Transverse colon (tissue), 3 donors: ENCODE measurements at regions not wholly inside any gene's neighbourhood (a gene's known extent, or its start where the extent isn't known, plus 50 kb on each side); places are given as distances from the start of the nearest gene placed in this dataset.

Experiments
- EP300 ChIP-seq: sonication (generic); formaldehyde crosslinking; IDR thresholded peaks from one replicate; pipeline ENCODE4 v1.6.1; 2017; ENCODE audit warnings: antibody characterized with exemption, low read depth
- POLR2A ChIP-seq: fragments of 450-650 bp; IDR thresholded peaks from one replicate; pipeline ENCODE4 v1.6.1; 2016; ENCODE audit warnings: antibody characterized with exemption, mild to moderate bottlenecking, moderate library complexity
- TF ChIP-seq, protein P1 (sequence below), 5 experiments: fragments of 200-600 bp in 3 of 5; fragments of 450-650 bp in 2 of 5; sonication (generic) in 3 of 5; IDR thresholded peaks; 1 replicate in 2 of 5; 2 replicates in 3 of 5; pipeline ENCODE4 v1.5.1; 2016 to 2017; ENCODE audit warnings: antibody characterized with exemption in 5 of 5, inconsistent platforms in 3 of 5, mild to moderate bottlenecking in 2 of 5, moderate library complexity in 1 of 5

DNA sequence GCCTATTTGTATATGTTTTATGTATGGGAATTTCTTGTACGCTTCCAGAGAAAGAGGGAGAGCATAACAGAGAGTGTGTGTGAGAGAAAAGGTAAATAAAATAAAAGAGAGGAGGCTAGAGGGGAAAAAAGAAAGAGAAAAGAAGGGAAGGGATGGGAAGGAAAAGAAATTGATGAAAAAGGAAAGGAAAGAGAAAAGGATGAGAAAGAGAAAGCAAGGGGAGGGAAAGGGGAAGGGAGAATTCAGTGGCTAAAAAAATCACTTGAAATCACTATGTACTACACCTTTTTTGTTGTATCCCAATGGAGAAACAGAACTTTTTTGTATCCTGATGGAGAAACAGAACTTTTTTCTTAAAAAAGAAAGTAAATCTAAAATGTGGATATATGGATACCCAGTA, 165.5 kb upstream of the MBNL1 start:
- TF ChIP-seq, protein P1, sequence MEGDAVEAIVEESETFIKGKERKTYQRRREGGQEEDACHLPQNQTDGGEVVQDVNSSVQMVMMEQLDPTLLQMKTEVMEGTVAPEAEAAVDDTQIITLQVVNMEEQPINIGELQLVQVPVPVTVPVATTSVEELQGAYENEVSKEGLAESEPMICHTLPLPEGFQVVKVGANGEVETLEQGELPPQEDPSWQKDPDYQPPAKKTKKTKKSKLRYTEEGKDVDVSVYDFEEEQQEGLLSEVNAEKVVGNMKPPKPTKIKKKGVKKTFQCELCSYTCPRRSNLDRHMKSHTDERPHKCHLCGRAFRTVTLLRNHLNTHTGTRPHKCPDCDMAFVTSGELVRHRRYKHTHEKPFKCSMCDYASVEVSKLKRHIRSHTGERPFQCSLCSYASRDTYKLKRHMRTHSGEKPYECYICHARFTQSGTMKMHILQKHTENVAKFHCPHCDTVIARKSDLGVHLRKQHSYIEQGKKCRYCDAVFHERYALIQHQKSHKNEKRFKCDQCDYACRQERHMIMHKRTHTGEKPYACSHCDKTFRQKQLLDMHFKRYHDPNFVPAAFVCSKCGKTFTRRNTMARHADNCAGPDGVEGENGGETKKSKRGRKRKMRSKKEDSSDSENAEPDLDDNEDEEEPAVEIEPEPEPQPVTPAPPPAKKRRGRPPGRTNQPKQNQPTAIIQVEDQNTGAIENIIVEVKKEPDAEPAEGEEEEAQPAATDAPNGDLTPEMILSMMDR (IDR thresholded peaks at IDR 0.05) = no peak
- TF ChIP-seq POLR2A (no peak), EP300 (no peak)
